OCI-LY7 (cell line): ENCODE measurements at regions not wholly inside any gene's neighbourhood (a gene's known extent, or its start where the extent isn't known, plus 50 kb on each side); places are given as distances from the start of the nearest gene placed in this dataset.
"Not testable (repeated sequence)": the region's sequence is repeated elsewhere in the genome, so short reads cannot be mapped to it uniquely, and the experiment has no call there.

Experiments used
- BruUV-seq: library from RNA; stranded (reverse); fragments of 400-500 nt; replicated peaks from 2 replicates; lab custom pipeline; 2021; lab: Mats Ljungman, UMichigan
- CTCF ChIA-PET: fragments of 300-600 bp; sonication (Branson Sonifier 250); formaldehyde crosslinking; loops from one replicate; lab custom pipeline; 2022; ENCODE audit warnings: antibody characterized with exemption; ENCODE audit not compliant: unreplicated experiment; lab: Charles Lee
- POLR2A ChIA-PET: fragments of 300-600 bp; sonication (Branson Sonifier 250); formaldehyde crosslinking; loops from one replicate; lab custom pipeline; 2022; ENCODE audit warnings: antibody characterized with exemption; lab: Charles Lee
- DNase-seq: peaks from one replicate; pipeline ENCODE4 v3.0.0-alpha.2; 2015; ENCODE audit warnings: low spot score
- H2AFZ ChIP-seq: fragments of 200-600 bp; sonication (generic), shearing (Covaris generic); 2 replicates; pipeline ENCODE4 v1.6.1; 2014; ENCODE audit warnings: mild to moderate bottlenecking, antibody characterized with exemption, low read length, moderate library complexity
- H3K27ac ChIP-seq: fragments of 200-600 bp; sonication (generic); 2 replicates; pipeline ENCODE4 v1.5.1; 2014; ENCODE audit warnings: mixed run types, low read depth, mild to moderate bottlenecking, moderate library complexity, low read length, inconsistent platforms; ENCODE audit not compliant: poor library complexity, severe bottlenecking
- H3K36me3 ChIP-seq: fragments of 200-600 bp; sonication (generic); 2 replicates; pipeline ENCODE4 v1.6.1; 2014; ENCODE audit warnings: mild to moderate bottlenecking, antibody characterized with exemption, low read length, moderate library complexity, mixed read lengths; ENCODE audit not compliant: insufficient read depth
- H3K4me1 ChIP-seq: fragments of 200-600 bp; sonication (generic); 2 replicates; pipeline ENCODE4 v1.5.1; 2014; ENCODE audit warnings: mild to moderate bottlenecking, low read length; ENCODE audit not compliant: insufficient read depth, poor library complexity, severe bottlenecking
- H3K4me2 ChIP-seq: fragments of 200-600 bp; sonication (generic); 2 replicates; pipeline ENCODE4 v1.6.1; 2014; ENCODE audit warnings: mild to moderate bottlenecking, low read length
- H3K4me3 ChIP-seq: fragments of 200-600 bp; sonication (generic); 2 replicates; pipeline ENCODE4 v1.5.1; 2014; ENCODE audit warnings: mild to moderate bottlenecking, low read depth, low read length; ENCODE audit not compliant: poor library complexity, severe bottlenecking
- H3K79me2 ChIP-seq: fragments of 200-600 bp; sonication (generic); 2 replicates; pipeline ENCODE4 v1.6.1; 2016; ENCODE audit warnings: low read depth, mild to moderate bottlenecking, low read length, moderate library complexity, mixed read lengths; ENCODE audit not compliant: insufficient read depth
- H3K9me2 ChIP-seq: fragments of 200-600 bp; sonication (generic); 2 replicates; pipeline ENCODE4 v1.6.1; 2016; ENCODE audit warnings: mild to moderate bottlenecking, low read length, mixed read lengths; ENCODE audit not compliant: insufficient read depth
- H3K9me3 ChIP-seq: fragments of 200-600 bp; sonication (generic); 2 replicates; pipeline ENCODE4 v1.6.1; 2014; ENCODE audit warnings: mild to moderate bottlenecking, mixed run types, low read length, mixed read lengths
- H4K20me1 ChIP-seq: fragments of 200-600 bp; sonication (generic); 2 replicates; pipeline ENCODE4 v1.6.1; 2014; ENCODE audit warnings: mild to moderate bottlenecking, antibody characterized with exemption, low read length, moderate library complexity, mixed read lengths; ENCODE audit not compliant: insufficient read depth
- CTCF ChIP-seq: fragments of 200-600 bp; sonication (generic); conservative IDR thresholded peaks from 2 replicates; pipeline ENCODE4 v1.5.1; 2014; ENCODE audit warnings: mild to moderate bottlenecking, antibody characterized with exemption, low read length, moderate library complexity, mixed read lengths
- intact Hi-C: fragments of 100-400 bp; cut with micrococcal nuclease; formaldehyde crosslinking; loops from one replicate; pipeline ENCODE4 v1.10.0; 2022; ENCODE audit not compliant: unreplicated experiment

DNA sequence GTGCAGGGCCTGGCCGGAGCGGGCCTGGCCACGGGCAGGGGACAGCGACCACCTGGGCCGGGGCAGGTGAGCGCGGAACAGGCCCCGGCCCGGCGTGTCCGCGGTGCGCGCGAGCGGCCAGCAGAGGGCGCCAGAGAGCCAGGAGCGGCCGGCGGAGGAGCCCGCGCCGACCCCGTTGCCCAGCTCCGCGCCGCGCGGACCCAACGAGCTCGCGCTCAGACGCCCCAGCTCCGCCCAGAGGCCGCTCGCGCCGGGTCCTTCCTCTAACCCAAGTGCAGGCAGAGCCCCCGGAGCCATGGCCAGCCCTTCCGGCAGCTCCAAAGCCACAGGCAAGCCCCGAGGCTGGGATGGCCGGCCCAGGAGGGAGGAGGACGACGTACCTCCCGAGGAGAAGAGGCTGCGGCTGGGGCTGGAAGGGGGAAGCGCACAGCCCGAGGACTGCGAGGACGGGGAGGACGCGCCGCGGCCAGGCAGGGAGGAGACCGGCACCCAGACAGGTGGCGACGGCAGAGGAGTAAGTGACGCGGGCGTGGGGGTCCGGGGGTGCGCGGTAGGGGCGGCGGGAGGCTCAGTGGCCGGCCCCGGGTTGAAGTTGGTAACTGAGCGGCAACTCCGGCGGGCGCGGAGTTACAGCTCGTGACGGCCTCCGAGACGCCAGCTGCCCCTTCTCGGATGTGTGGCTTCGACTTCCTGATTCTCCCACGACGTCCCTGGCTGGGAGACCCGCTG, 88.1 kb downstream of the DEFB131A start:
- intact Hi-C loops, CTCF ChIA-PET, H4K20me1 ChIP-seq, H3K4me1 ChIP-seq, H3K36me3 ChIP-seq, H3K4me3 ChIP-seq, H3K27ac ChIP-seq, H3K9me3 ChIP-seq, H3K9me2 ChIP-seq, POLR2A ChIA-PET, H3K79me2 ChIP-seq, BruUV-seq: not testable (repeated sequence)
- Histone ChIP-seq H2AFZ (peak overlapping the region; percentile 31; the same call in 1 of the 2 replicates), H3K4me2 (peak overlapping the region; percentile 41; the same call in 1 of the 2 replicates)
- peak; percentile 65 for TF ChIP-seq CTCF
- DNase-seq = peak; percentile 5

DNA sequence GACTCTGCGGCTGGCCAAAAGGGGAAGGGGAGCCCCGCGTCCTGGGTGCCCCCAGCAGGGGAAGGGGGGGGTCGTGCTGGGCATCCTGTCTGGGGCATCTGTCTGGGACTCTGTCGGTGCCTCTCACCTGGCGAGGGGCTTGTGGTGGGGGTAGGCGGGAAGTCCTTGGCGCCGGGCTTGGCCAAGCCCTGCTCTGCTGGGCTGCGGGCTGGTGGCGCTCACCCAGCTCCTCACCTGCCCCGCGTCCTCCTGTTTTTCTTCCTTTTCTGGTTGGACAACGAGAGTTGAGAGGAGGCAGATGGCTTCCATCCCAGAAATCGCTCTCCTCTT, 88.6 kb downstream of the DEFB131A start:
- H3K4me2 ChIP-seq, intact Hi-C loops, H3K27ac ChIP-seq, BruUV-seq, DNase-seq, H3K4me3 ChIP-seq, H3K9me3 ChIP-seq, H4K20me1 ChIP-seq, CTCF ChIA-PET, H3K36me3 ChIP-seq, H3K4me1 ChIP-seq, H3K79me2 ChIP-seq, POLR2A ChIA-PET, H2AFZ ChIP-seq, H3K9me2 ChIP-seq: not testable (repeated sequence)

DNA sequence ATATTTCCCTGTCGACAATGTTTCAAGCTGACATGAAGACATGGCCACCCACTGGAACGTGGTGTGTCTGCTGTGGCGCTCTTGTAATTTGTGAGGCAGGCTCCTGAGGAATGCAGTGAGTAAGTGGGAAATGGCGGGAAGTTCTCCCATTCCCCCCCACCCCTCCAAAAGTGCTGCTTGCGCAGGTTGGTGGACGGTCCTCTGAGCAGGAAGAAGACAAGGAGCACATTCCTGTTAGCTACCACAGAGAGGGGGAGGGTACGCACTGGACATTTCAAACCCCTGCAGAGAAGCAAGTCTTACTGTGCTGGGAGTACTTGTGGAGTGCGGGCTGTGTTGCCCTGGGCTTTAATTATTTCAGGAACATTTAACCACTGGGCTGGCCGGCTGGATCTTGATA, 92.9 kb downstream of the DEFB131A start:
- H2AFZ ChIP-seq, H3K4me2 ChIP-seq, H3K9me2 ChIP-seq, H3K27ac ChIP-seq, H4K20me1 ChIP-seq, BruUV-seq, H3K79me2 ChIP-seq, H3K9me3 ChIP-seq, CTCF ChIA-PET, DNase-seq, H3K4me3 ChIP-seq, intact Hi-C loops, H3K4me1 ChIP-seq, POLR2A ChIA-PET, H3K36me3 ChIP-seq: not testable (repeated sequence)

DNA sequence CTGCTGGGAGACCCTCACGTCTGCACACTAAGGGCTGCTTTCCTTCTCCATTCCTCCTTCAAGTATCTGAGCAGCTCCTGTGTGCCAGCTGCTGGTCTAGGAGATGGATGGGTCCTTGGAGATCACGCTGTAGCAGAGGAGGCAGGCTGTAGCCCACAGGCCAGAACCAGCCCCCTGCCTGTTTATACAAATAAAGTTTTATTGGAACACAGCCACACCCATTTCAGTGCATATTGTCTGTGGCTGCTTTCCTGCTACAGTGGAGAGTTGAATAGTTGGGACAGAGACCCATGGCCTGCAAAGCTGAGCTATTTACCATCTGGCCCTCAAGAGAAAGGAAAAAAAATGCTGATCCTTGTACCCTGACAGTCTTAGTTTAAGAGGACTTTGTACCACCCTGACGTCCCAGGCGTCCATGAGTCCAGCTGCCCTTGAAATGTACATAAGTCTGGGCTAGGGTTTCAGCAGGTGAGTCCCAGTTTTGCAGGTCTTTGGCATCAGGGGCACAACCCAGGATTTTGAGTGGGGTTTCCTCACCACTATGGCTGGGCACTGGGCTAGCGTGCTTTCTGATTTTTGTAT, 95.8 kb downstream of the DEFB131A start:
- POLR2A ChIA-PET, H3K27ac ChIP-seq, H2AFZ ChIP-seq, H3K4me3 ChIP-seq, H3K9me2 ChIP-seq, H3K4me1 ChIP-seq, H3K4me2 ChIP-seq, H3K9me3 ChIP-seq, BruUV-seq, H3K36me3 ChIP-seq, H3K79me2 ChIP-seq, CTCF ChIA-PET, H4K20me1 ChIP-seq, intact Hi-C loops, DNase-seq: not testable (repeated sequence)

DNA sequence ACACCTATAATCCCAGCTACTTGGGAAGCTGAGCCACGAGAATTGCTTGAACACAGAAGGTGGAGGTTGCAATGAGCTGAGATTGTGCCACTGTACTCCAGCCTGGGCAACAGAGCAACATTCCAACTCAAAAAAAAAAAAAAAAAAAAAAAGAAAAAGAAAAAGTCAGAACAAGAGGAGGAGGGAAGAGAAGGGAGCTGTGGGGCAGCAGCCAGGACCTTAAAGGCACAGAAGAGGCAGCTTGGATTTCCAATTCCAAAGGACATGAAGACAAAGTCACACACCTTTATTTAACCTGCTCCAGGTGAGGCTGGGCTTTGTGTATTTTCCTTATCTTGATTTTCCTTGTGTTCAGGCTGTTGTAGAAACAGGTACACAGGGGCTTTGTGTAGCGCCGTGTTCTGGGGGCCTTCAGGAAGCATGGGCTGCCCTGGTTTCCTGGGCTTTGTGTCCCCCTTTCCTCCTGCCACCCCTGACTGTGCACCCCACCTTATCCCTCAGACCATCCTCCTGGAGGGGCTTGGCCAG, 97.2 kb downstream of the DEFB131A start:
- not testable (repeated sequence) for H3K4me3 ChIP-seq, H3K79me2 ChIP-seq
- POLR2A ChIA-PET = interaction anchor here (0.7 kb wide), 1 partner anchor 382 kb away, joined by 4 read pairs; no protein-coding TSS in a partner anchor

DNA sequence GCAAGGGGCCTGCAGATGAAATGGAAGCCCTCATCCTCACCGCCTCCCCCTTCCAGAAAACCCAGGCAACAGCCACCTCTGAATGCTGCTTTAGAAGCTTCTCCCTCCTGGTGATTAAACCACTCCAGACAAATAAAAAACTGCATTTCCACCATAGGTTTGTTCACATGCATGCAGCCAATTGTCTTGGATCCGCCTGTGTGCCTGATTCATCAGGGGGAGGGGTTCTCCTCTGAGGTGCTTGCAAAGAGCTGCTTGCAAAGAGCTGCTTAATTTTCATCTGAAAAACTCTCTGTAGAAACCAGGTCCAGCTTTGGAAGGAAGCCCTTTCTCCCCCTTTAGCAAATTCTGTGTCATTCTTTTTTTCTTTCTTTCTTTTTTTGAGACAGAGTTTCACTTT, 100.6 kb downstream of the DEFB131A start:
- H3K27ac ChIP-seq, H3K4me1 ChIP-seq, H3K79me2 ChIP-seq, DNase-seq, H3K9me3 ChIP-seq, H3K4me2 ChIP-seq, H3K36me3 ChIP-seq, H4K20me1 ChIP-seq, BruUV-seq, H3K9me2 ChIP-seq, POLR2A ChIA-PET, intact Hi-C loops, H2AFZ ChIP-seq, H3K4me3 ChIP-seq, CTCF ChIA-PET: not testable (repeated sequence)

More for the DNA sequence above, 97.2 kb downstream of the DEFB131A start:
- CTCF ChIA-PET, H3K9me3 ChIP-seq, H2AFZ ChIP-seq, H3K9me2 ChIP-seq, intact Hi-C loops, DNase-seq, BruUV-seq, H3K4me1 ChIP-seq, H4K20me1 ChIP-seq, H3K36me3 ChIP-seq, H3K4me2 ChIP-seq, H3K27ac ChIP-seq: not testable (repeated sequence)
